Motor neuron (in vitro differentiated cells): ENCODE measurements at regions not wholly inside any gene's neighbourhood (a gene's known extent, or its start where the extent isn't known, plus 50 kb on each side); places are given as distances from the start of the nearest gene placed in this dataset.
"Not testable (repeated sequence)": the region's sequence is repeated elsewhere in the genome, so short reads cannot be mapped to it uniquely, and the experiment has no call there.

ENCODE experiments used
- ATAC-seq, 8 experiments: fragments of 200-7000 bp; cut with Tn5 transposase; replicated peaks in 6 of 8; 2 replicates each; pipeline ENCODE4 v1.8.0; 2021; ENCODE audit warnings: mild to moderate bottlenecking in 8 of 8, moderate library complexity in 8 of 8
- H3K27ac ChIP-seq, 2 donors: fragments of 250-450 bp; sonication (Bioruptor Pico); 2 replicates each; pipeline ENCODE4 v1.9.0; 2021; ENCODE audit warnings: antibody characterized with exemption in 2 of 2, mild to moderate bottlenecking in 2 of 2, moderate library complexity in 1 of 2
- H3K4me1 ChIP-seq, 2 donors: fragments of 250-450 bp; sonication (Bioruptor Pico); replicated peaks in 1 of 2; 2 replicates each; pipeline ENCODE4 v1.6.1; 2021; ENCODE audit warnings: antibody characterized with exemption in 2 of 2, mild to moderate bottlenecking in 2 of 2, moderate library complexity in 1 of 2
- H3K4me3 ChIP-seq, 5 donors: fragments of 250-450 bp; sonication (Bioruptor Pico); 2 replicates each; pipeline ENCODE4 v1.9.0; 2021; ENCODE audit warnings: antibody characterized with exemption in 5 of 5, mild to moderate bottlenecking in 5 of 5, moderate library complexity in 4 of 5
- WGBS, 10 experiments: fragments of 450-650 bp; shearing (Covaris generic); methylation state at CpG; one replicate each; pipeline ENCODE4 v1.0.0; 2022; 5-methylcytosine and 5-hydroxymethylcytosine counted together
- in situ Hi-C, 9 experiments: fragments of 400-800 bp; cut with MboI; loops; one replicate each; pipeline ENCODE4 v1.15.0; 2021; ENCODE audit warnings: low sequenced_read_pairs in 9 of 9, low pct_unique_long_range_greater_than_20kb in 2 of 9; ENCODE audit not compliant: unreplicated experiment in 9 of 9

DNA sequence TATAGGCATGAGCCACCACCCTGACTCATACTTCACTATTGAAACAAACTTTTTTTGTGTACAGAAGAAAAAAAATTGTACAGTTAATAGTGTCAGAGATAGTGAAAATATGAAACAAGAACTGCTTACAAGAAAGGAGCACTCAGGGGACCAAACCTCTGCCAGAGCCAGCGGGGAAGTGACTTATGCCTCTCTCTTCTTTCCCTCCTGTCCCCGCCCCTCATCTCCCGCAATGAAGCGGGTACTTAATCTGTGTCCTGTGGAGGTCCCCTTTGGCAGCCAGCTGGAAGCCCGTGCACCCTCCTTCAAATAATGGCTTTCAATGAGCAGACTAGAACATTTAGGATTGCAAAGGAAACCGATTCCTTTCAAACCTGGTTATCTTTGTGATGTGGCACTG, 51.5 kb downstream of the PPIAL4A start:
- H3K4me3 ChIP-seq, H3K4me1 ChIP-seq, in situ Hi-C loops, ATAC-seq, H3K27ac ChIP-seq: not testable (repeated sequence)
- WGBS, 10 experiments, result no CpG with 5 or more reads among the region's 6 CpGs

GRCh38 chr1:120941836-120942217, 52.3 kb downstream of the PPIAL4A start:
- in situ Hi-C loops, ATAC-seq, H3K4me1 ChIP-seq, H3K27ac ChIP-seq: not testable (repeated sequence)
- WGBS, 10 experiments, result no CpG with 5 or more reads among the region's 12 CpGs
- peak overlapping the region in 3 of 5 donors; percentile 21 to 50 (median 35) for H3K4me3 ChIP-seq

GRCh38 chr1:120942218-120942944, 52.8 kb downstream of the PPIAL4A start:
- peak overlapping the region; percentile 87 to 97 for H3K27ac ChIP-seq

GRCh38 chr1:120942945-120943319, 53.4 kb downstream of the PPIAL4A start:
- WGBS, 10 experiments, result no CpG with 5 or more reads among the region's 9 CpGs
- in situ Hi-C loops, H3K4me3 ChIP-seq, H3K27ac ChIP-seq, H3K4me1 ChIP-seq: not testable (repeated sequence)
- peak in 1 of 8 experiments; percentile 28 for ATAC-seq

More at GRCh38 chr1:120942218-120942944, 52.8 kb downstream of the PPIAL4A start:
- H3K4me1 ChIP-seq, in situ Hi-C loops: not testable (repeated sequence)
- peak overlapping the region; percentile 21 to 50 (median 35) for H3K4me3 ChIP-seq
- ATAC-seq, result peak; percentile 85 to 97 (median 94)
- 0 to 2% methylated on average over 9 of the region's 34 CpGs; no CpG with 5 or more reads in 8 of the 10 experiments for WGBS, 10 experiments

DNA sequence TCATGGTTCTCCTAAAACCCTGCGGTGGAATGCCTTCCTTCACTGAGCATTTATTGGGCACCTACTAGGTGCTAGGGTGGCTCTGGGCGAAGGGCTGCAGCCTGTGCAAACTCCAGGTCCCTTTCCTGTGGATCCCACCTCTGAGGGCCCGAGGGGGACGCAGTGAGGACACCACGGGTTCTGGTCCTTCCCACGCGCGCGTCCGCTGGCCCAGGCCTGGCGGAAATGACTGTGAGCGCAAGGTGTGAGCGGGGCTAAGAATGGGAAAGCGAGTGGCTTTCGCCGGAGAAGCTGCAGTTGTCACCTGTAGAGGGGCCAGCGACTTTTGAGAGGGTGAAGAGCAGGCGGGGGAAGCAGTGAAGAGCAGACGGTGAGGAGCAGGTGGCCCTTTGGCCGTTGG, 55.1 kb downstream of the PPIAL4A start:
- in situ Hi-C loops, H3K4me1 ChIP-seq, H3K4me3 ChIP-seq, H3K27ac ChIP-seq, ATAC-seq: not testable (repeated sequence)
- WGBS, 10 experiments, result no CpG with 5 or more reads among the region's 20 CpGs

DNA sequence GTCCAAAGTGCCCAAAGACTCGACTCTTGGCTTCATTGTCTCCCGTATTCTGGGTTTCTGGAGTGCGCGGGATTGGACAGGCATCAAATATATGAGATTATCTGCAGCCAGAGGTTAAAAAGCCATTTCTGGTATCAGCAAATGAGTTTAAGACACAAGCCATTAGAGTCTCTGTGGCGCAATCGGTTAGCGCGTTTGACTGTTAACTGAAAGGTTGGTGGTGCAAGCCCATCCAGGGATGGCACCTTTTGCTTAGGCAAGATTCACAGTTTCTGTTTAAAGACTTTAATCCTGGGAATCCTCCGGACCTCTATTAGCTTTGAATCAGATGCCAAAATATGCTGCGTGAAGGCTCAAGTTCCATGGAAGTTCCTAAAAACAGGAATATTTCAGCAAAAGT, 55.6 kb downstream of the PPIAL4A start:
- ATAC-seq, H3K4me1 ChIP-seq, H3K4me3 ChIP-seq, H3K27ac ChIP-seq, in situ Hi-C loops: not testable (repeated sequence)
- no CpG with 5 or more reads among the region's 10 CpGs for WGBS, 10 experiments

GRCh38 chr1:120947114-120947513, 57.5 kb downstream of the PPIAL4A start:
- H3K27ac ChIP-seq, ATAC-seq, H3K4me1 ChIP-seq, H3K4me3 ChIP-seq, in situ Hi-C loops: not testable (repeated sequence)
- WGBS, 10 experiments, result 0 to 73% (median 50%) methylated on average over 1 to 3 of the region's 4 CpGs; no CpG with 5 or more reads in 3 of the 10 experiments

DNA sequence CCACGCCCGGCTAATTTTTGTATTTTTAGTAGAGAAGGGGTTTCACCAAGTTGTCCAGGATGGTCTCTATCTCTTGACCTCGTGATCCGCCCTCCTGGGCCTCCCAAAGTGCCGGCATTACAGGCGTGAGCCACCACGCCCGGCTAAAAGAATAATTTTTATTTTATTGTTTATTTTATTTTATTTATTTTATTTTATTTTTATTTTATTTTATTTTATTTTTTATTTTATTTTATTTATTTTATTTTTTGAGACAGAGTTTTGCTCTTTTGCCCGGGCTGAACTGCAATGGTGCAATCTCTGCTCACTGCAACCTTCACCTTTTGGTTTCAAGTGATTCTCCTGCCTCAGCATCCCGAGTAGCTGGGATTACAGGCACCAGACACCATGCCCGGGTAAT, 60.2 kb downstream of the PPIAL4A start:
- in situ Hi-C loops, H3K27ac ChIP-seq, ATAC-seq, H3K4me1 ChIP-seq, H3K4me3 ChIP-seq: not testable (repeated sequence)
- WGBS, 10 experiments, result 57 to 99% (median 93%) methylated on average over 2 to 11 of the region's 11 CpGs; no CpG with 5 or more reads in 2 of the 10 experiments

DNA sequence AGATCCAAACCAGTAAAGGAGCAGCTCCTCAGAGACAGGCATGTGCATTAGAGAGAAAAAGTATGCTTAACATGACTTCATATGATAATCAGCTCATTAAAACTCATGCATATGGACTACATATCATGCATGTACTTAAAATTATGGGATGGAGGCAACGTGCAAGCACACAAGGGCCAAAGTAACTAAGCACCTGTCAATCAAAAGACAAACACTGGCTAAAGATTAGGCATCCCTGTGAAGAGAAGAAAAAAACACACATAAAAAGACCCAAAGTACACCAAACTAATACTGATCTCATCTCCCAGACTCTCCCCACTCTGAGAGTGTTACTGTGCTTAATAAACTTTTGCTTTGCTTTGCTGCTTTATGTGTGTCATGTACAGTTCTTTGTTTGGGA, 61.1 kb downstream of the PPIAL4A start:
- H3K4me3 ChIP-seq, in situ Hi-C loops, H3K4me1 ChIP-seq, H3K27ac ChIP-seq: not testable (repeated sequence)
- peak in 1 of 8 experiments; percentile 37 for ATAC-seq
- WGBS, 10 experiments, result 0 to 50% (median 40%) methylated on average over 1 of the region's 1 CpG; no CpG with 5 or more reads in 7 of the 10 experiments

DNA sequence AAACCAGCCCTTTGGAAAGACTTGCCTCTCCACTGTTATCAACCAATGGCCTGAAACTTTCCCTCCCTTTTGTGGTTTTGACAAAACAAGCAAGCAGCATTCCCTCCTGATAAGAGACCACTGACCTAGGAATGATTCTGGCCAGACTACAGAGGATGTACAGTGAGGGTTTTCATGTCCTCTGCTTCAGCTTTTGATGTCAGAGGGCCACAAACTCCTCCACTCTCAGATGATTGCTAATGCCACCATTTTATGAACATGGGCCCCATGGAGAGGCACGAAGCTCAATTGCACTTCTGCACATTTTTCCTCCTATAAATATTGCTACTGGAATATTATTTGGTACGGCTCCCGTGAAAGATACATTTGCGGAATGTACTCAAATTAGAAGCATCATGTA, 61.5 kb downstream of the PPIAL4A start:
- H3K4me1 ChIP-seq, in situ Hi-C loops, ATAC-seq, H3K4me3 ChIP-seq, H3K27ac ChIP-seq: not testable (repeated sequence)
- 100% methylated on average over 2 of the region's 4 CpGs; no CpG with 5 or more reads in 9 of the 10 experiments for WGBS, 10 experiments

DNA sequence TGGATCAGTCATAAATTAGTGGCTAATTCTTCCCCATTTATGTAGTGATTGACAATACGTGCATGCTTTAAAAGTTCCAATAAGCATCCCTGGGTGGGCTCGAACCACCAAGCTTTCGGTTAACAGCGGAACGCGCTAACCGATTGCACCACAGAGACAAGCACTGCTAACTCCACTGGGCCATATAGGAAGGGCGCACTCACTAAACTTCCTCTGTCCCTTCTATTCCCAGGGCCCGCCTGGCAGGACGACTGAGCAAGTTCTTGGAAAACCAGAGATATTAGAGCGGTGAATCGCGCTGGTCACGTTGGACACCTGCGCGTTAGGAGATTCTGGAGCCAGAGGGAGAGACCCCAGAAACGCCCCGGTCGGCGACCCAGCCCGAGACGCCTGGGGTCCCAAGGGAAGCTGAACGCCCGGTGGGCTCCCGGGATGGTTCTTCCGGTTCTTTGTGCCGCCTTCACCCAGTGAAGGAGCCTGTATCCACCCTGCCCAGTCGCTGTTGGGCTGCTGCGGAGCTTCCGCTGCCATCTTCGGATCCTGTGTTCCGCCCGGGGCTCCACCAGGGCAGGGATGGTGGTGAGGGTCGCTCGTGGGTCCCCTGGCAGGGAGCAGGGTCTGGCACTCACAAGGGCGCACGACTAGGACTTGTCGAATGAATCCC, 62.8 kb downstream of the PPIAL4A start:
- peak in 1 of 8 experiments; percentile 36 for ATAC-seq

DNA sequence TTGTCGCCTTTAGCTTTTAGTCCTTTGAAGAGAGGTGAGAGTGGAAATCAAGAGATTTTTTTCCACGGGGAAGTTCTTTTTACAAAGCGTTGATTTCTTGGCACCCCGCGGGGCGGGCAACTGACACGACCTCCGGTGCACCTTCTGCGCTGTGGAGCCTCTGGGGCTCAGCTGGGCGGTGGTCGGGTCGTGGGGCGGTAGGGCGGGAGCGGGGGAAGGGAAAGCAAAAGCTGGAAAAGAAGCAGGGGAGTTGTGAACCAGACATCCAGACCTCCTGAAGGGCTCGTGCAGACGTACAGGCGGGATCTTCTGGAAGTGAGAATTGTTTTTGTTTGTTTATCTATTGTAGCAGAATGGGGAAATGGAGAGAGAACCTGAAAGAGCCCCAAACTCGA, 63.3 kb downstream of the PPIAL4A start:
- H3K4me1 ChIP-seq, in situ Hi-C loops, H3K27ac ChIP-seq, H3K4me3 ChIP-seq, ATAC-seq: not testable (repeated sequence)
- WGBS, 10 experiments, result no CpG with 5 or more reads among the region's 19 CpGs

More for the DNA sequence above, 62.8 kb downstream of the PPIAL4A start:
- H3K27ac ChIP-seq, H3K4me1 ChIP-seq, in situ Hi-C loops, H3K4me3 ChIP-seq: not testable (repeated sequence)
- WGBS, 10 experiments, result no CpG with 5 or more reads among the region's 38 CpGs

DNA sequence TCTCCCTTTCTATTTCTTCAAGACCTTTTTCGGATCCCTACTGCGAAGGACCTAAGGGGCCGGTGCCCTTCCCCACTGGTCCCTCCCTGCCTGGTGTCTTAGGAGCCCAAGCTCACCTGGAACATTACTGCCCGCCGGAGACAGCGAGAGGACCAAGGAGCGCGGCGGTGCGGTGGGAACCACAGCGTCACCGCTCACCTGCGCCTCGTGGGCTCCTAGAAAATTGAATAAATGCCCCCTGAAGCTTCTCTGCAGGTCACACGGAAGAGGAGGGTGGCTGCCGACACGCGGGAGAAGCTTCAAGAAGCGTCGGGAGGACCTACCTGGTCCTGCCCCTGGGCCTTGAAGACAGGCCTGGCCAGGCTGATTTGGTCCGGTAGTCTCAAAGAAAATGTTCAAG, 65.2 kb downstream of the PPIAL4A start:
- no peak overlapping the region for H3K4me3 ChIP-seq
- 32 to 100% (median 93%) methylated on average over 2 to 21 of the region's 21 CpGs; no CpG with 5 or more reads in 3 of the 10 experiments for WGBS, 10 experiments
- in situ Hi-C loops, result no loop called here
- H3K27ac ChIP-seq, result no peak overlapping the region
- H3K4me1 ChIP-seq, result no peaks in the 10 kb centered on the region
- ATAC-seq, result no peak
